AG09309 (cell line): ENCODE measurements at regions not wholly inside any gene's neighbourhood (a gene's known extent, or its start where the extent isn't known, plus 50 kb on each side); places are given as distances from the start of the nearest gene placed in this dataset.

ENCODE experiments used
- DNase-seq: peaks from one replicate; pipeline ENCODE4 v3.0.0-alpha.2; 2010; ENCODE audit warnings: low read depth
- H3K4me3 ChIP-seq: 2 replicates; pipeline ENCODE4 v1.5.1; 2011; ENCODE audit warnings: mild to moderate bottlenecking, low read depth, low read length, moderate library complexity; ENCODE audit not compliant: control insufficient read depth
- TF ChIP-seq, protein P1 (sequence below): IDR thresholded peaks from 2 replicates; pipeline ENCODE4 v1.5.1; 2011; ENCODE audit warnings: mild to moderate bottlenecking, low read depth, low read length, inconsistent platforms; ENCODE audit not compliant: insufficient read depth, control insufficient read depth; ENCODE audit errors: missing control alignments

DNA sequence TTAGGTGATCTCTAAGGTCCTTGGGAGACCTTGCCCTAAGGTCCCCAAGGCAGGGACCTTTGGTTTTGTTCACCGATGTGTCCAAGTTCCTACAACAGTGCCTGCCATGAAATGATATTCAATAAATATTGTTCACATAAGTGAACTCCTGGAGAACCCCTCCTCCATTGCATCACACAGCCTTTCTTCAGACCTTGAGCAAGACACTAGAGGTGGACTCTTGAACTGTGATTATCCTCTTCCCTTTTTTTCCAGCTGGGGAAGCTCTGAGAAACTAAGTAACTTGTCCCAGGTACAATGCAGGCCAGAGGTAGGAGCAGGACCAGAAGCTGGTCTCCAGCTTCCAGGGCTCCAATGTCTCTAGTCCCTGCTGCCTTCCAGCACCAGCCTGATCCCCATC, 76.6 kb upstream of the LMO1 start:
- no peak overlapping the region for H3K4me3 ChIP-seq
- no peak for DNase-seq
- TF ChIP-seq, protein P1, sequence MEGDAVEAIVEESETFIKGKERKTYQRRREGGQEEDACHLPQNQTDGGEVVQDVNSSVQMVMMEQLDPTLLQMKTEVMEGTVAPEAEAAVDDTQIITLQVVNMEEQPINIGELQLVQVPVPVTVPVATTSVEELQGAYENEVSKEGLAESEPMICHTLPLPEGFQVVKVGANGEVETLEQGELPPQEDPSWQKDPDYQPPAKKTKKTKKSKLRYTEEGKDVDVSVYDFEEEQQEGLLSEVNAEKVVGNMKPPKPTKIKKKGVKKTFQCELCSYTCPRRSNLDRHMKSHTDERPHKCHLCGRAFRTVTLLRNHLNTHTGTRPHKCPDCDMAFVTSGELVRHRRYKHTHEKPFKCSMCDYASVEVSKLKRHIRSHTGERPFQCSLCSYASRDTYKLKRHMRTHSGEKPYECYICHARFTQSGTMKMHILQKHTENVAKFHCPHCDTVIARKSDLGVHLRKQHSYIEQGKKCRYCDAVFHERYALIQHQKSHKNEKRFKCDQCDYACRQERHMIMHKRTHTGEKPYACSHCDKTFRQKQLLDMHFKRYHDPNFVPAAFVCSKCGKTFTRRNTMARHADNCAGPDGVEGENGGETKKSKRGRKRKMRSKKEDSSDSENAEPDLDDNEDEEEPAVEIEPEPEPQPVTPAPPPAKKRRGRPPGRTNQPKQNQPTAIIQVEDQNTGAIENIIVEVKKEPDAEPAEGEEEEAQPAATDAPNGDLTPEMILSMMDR = no peak

DNA sequence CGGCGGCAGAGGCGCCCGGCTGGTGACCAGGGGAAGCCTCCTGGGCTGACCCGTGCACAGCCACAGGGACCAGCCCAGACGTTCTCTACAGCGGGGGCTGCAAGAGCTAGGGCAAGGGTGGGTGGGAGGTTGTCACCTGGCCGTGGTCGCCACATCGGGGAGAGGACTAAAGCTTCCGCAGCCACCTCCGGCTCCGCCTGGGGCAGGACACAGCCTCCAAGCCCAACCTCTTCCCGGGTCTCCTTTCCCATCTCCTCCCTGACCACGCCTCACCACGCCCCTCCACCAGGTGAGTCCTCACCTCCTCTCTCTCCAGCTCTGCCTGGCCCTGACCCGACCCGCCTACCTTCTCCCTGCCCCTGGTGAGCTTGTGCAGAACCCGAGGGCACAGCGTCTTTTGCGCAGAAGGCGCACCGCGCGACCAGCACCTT, 75.9 kb upstream of the LMO1 start:
- H3K4me3 ChIP-seq = no peak overlapping the region
- no peak for DNase-seq
- TF ChIP-seq, protein P1 = no peak

DNA sequence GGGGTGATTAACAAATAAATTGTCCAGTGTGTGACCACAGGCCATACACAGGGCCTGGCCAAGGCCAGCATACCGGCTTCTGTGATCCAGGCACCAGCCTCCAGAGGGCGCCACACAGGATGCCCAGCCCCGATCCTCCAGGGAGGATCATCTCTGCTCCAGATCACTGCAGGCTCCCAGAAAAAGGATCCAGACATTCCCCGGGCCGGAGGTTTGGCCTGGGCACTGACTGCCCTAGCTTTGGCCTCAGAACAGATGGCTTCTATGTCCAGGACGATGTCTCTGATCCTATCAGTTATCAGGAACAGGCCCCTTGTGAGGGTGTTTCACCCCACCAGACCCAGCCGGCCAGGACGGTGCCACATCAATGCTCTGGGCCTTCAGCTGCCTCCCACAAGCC, 74.5 kb upstream of the LMO1 start:
- DNase-seq = no peak
- H3K4me3 ChIP-seq = no peak overlapping the region

DNA sequence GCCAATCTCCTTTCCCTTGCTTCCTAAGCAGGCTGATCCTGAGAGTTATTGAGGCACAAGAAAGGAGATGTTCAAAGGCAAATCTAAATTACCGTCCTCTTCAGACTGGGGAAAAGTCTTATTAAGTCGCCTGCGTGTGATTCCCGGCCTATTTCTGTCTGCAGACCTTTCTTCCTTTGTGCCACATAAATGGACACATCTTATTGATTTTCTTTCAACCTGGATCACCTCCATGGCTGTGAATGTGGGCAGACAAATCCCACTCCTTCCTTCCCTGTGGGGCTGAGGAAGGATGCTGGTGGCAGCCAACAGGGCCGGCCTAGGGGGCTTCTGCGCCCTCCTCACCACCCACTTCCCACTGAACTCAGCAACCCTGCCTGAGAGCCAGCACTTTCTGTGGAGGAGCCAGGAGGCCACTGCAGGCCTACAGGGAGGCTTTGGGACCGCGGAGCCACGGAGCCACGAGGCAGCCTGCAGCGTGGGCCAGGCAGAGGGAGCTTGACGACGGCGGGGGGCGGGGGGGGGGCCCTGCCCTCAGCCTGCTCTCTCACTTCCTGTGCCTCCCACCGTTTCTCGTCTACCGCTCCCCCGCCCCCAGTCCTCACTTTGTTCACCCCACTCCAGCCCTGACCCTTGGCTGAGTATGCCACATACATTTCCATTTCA, 73.6 kb upstream of the LMO1 start:
- H3K4me3 ChIP-seq = no peak overlapping the region
- no peak for DNase-seq
- TF ChIP-seq, protein P1 = no peak

More for the DNA sequence above, 74.5 kb upstream of the LMO1 start:
- TF ChIP-seq, protein P1 = peak; percentile 71

DNA sequence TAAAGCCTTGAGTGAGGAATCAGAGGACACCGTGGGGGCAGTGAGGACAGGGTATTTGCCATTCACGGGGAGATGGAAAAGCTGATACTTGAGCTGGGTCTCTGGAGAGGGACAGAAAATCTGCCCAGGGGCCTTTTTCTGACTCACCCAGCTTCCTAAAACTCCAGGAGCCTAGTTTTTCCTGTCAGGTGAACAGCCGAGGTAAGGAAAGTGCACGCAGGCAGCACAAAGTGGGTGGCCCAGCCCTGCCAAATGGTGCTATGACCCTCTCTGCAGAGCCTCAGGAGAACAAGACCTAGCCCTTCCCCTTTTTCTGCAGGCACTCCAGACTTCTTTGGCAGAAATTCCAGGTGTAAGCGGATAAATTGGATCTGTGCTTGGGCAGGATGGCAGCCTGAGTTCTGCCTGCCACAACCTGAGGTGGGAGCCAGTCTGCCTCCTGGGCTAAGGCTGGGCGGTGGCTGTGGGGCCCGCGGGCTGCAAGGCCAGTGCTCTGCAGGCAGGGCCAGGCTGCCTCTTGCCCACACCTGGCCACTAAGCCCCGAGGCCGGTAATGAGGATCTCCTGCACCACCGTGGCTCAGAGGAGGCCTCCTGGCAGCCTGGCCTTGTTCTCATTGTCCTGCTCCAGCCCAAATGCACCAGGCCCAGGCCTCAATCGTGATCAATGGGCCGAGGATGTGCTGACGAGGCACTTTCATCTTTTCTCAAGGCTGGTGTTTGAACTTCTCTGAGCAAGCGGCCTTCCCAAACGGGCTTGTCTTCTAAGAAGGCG, 72.9 kb upstream of the LMO1 start:
- DNase-seq = no peak
- H3K4me3 ChIP-seq = no peak overlapping the region
- TF ChIP-seq, protein P1 = no peak

DNA sequence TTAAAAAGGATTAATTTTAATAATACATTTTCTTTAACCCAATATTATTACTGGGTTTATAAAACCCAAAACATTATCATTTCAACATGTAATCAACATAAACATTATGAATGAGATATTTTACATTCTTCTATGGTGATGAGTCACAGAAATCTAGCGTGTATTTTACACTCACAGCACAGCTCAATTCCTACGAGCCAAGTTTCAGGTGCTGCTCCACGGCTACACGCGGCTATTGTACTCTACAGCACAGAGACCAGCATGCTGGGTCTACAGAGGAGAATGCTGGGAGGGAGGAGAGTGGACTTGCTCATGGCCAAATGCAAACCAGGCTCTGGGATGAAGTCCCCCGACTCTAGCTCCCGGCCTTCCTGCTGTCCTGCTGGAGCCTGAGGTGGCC, 72.0 kb upstream of the LMO1 start:
- TF ChIP-seq, protein P1 = no peak
- no peak for DNase-seq
- no peak overlapping the region for H3K4me3 ChIP-seq

DNA sequence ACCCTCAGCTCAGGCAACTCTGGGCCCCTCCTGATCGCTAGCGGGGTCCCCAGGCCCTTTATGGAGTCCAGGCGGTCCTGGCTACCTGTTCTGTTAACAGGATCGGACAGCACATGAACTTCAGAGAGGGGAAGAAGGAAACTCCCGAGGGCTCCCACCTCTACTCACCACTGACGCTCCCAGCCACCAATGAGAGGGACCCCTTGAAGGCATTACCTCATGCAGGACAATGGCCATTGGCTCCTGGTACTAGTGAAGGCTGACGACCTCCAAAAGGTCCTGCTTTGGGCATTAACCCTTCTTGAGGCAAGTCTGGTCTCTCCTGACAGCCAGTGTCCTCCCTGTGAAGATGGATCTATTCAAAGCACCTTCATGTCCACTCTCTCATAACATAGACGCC, 71.5 kb upstream of the LMO1 start:
- DNase-seq = no peak
- TF ChIP-seq, protein P1 = no peak
- no peak overlapping the region for H3K4me3 ChIP-seq
